Transverse colon (tissue), 4 donors: ENCODE measurements at regions not wholly inside any gene's neighbourhood (a gene's known extent, or its start where the extent isn't known, plus 50 kb on each side); places are given as distances from the start of the nearest gene placed in this dataset.

Experiments used
- DNase-seq: peaks from one replicate; pipeline ENCODE4 v3.0.0-alpha.2; 2019
- H3K27ac ChIP-seq, 4 donors: fragments of 200-600 bp; sonication (generic); 2 replicates each; pipeline ENCODE4 v1.5.1; 2016 to 2018; ENCODE audit warnings: inconsistent platforms in 4 of 4
- H3K27me3 ChIP-seq: fragments of 200-600 bp; sonication (generic); 2 replicates; pipeline ENCODE4 v1.5.1; 2017; ENCODE audit warnings: inconsistent platforms
- H3K36me3 ChIP-seq, 4 donors: fragments of 200-600 bp; sonication (generic); 2 replicates each; pipeline ENCODE4 v1.5.1; 2017 to 2019; ENCODE audit warnings: inconsistent platforms in 4 of 4
- H3K4me1 ChIP-seq, 4 donors: fragments of 200-600 bp; sonication (generic); 2 replicates each; pipeline ENCODE4 v1.5.1; 2017 to 2020; ENCODE audit warnings: inconsistent platforms in 4 of 4
- H3K4me3 ChIP-seq, 4 donors: fragments of 200-600 bp; sonication (generic); 1 replicate in 1 of 4; 2 replicates in 3 of 4; pipeline versions ENCODE4 v1.5.1 to v1.6.1; 2017 to 2019; ENCODE audit warnings: inconsistent platforms in 4 of 4
- H3K9me3 ChIP-seq, 2 donors: fragments of 200-600 bp; sonication (generic); 2 replicates each; pipeline ENCODE4 v1.5.1; 2017 to 2019; ENCODE audit warnings: inconsistent platforms in 2 of 2
- CTCF ChIP-seq, 5 experiments: fragments of 200-600 bp in 3 of 5; fragments of 450-650 bp in 2 of 5; sonication (generic) in 3 of 5; IDR thresholded peaks; 1 replicate in 2 of 5; 2 replicates in 3 of 5; pipeline ENCODE4 v1.5.1; 2016 to 2017; ENCODE audit warnings: antibody characterized with exemption in 5 of 5, inconsistent platforms in 3 of 5, mild to moderate bottlenecking in 2 of 5, moderate library complexity in 1 of 5
- EP300 ChIP-seq: sonication (generic); formaldehyde crosslinking; IDR thresholded peaks from one replicate; pipeline ENCODE4 v1.6.1; 2017; ENCODE audit warnings: antibody characterized with exemption, low read depth
- POLR2A ChIP-seq: fragments of 450-650 bp; IDR thresholded peaks from one replicate; pipeline ENCODE4 v1.6.1; 2016; ENCODE audit warnings: antibody characterized with exemption, mild to moderate bottlenecking, moderate library complexity
- POLR2AphosphoS5 ChIP-seq, 3 donors: sonication (generic); formaldehyde crosslinking; IDR thresholded peaks; one replicate each; pipeline ENCODE4 v1.6.1; 2016; ENCODE audit warnings: antibody characterized with exemption in 3 of 3
- WGBS, 2 donors: methylation state at CpG; one replicate each; pipeline ENCODE4 v1.1.5; 2018; ENCODE audit warnings: low coverage in 1 of 2; 5-methylcytosine and 5-hydroxymethylcytosine counted together
- in situ Hi-C, 4 donors: fragments of 200-750 bp; cut with MboI; loops; one replicate each; pipeline versions ENCODE4 v1.15.0 to v1.15.1; 2017; ENCODE audit warnings: low sequenced_read_pairs in 3 of 4, low pct_ligation_motif_present in 1 of 4, low pct_unique_long_range_greater_than_20kb in 1 of 4
- intact Hi-C: fragments of 100-400 bp; cut with DNase I; formaldehyde crosslinking; loops from one replicate; pipeline ENCODE4 v1.15.1; 2023; ENCODE audit warnings: low total_unique reads

- in situ Hi-C loops, result no loop called here
- intact Hi-C loops, result no loop called here
- TF ChIP-seq CTCF (IDR thresholded peaks at IDR 0.05) (no peak), POLR2A (no peak), EP300 (no peak), POLR2AphosphoS5 (IDR thresholded peaks at IDR 0.05) (no peak)
Observed at GRCh38 chr3:104554425-104554824, 812.3 kb upstream of the ALCAM start.

GRCh38 chr3:104555728-104556127, 811.0 kb upstream of the ALCAM start:
- Histone ChIP-seq H3K27me3 (no peaks in the 10 kb centered on the region), H3K4me1 (no peaks in the 10 kb centered on the region), H3K9me3 (no peaks in the 10 kb centered on the region), H3K36me3 (no peaks in the 10 kb centered on the region), H3K4me3 (no peak overlapping the region), H3K27ac (no peak overlapping the region)
- in situ Hi-C loops, result no loop called here
- WGBS, 2 donors, result 38 to 64% methylated on average over 1 of the region's 1 CpG
- TF ChIP-seq CTCF (IDR thresholded peaks at IDR 0.05), result no peak
- no peak for TF ChIP-seq POLR2A
- TF ChIP-seq EP300, result no peak
- TF ChIP-seq POLR2AphosphoS5 (IDR thresholded peaks at IDR 0.05), result no peak
- DNase-seq, result no peak
- intact Hi-C loops, result no loop called here

More at GRCh38 chr3:104554425-104554824, 812.3 kb upstream of the ALCAM start:
- no peaks in the 10 kb centered on the region for H3K36me3 ChIP-seq
- H3K4me1 ChIP-seq, result no peaks in the 10 kb centered on the region
- H3K27me3 ChIP-seq, result no peaks in the 10 kb centered on the region
- H3K9me3 ChIP-seq, result no peaks in the 10 kb centered on the region
- no peak overlapping the region for H3K4me3 ChIP-seq
- no peak overlapping the region for H3K27ac ChIP-seq
- no peak for DNase-seq
- 81 to 85% methylated on average over 4 of the region's 4 CpGs for WGBS, 2 donors

- intact Hi-C loops, result no loop called here
- WGBS, 2 donors, result 49 to 76% methylated on average over 3 to 4 of the region's 4 CpGs
- H3K9me3 ChIP-seq, result no peaks in the 10 kb centered on the region
- H3K36me3 ChIP-seq, result no peaks in the 10 kb centered on the region
- H3K4me1 ChIP-seq, result no peaks in the 10 kb centered on the region
- DNase-seq, result no peak
- H3K27ac ChIP-seq, result no peak overlapping the region
- H3K27me3 ChIP-seq, result no peaks in the 10 kb centered on the region
- no peak overlapping the region for H3K4me3 ChIP-seq
- no peak for TF ChIP-seq EP300
- TF ChIP-seq CTCF (IDR thresholded peaks at IDR 0.05), result no peak
- TF ChIP-seq POLR2AphosphoS5 (IDR thresholded peaks at IDR 0.05), result no peak
- no peak for TF ChIP-seq POLR2A
- in situ Hi-C loops, result no loop called here
Observed at GRCh38 chr3:104556372-104557078, 810.2 kb upstream of the ALCAM start.

GRCh38 chr3:104561324-104561723, 805.4 kb upstream of the ALCAM start:
- Histone ChIP-seq H3K9me3 (no peaks in the 10 kb centered on the region), H3K4me1 (no peaks in the 10 kb centered on the region), H3K4me3 (no peak overlapping the region), H3K27me3 (no peaks in the 10 kb centered on the region), H3K27ac (no peak overlapping the region), H3K36me3 (no peaks in the 10 kb centered on the region)
- no peak for DNase-seq
- TF ChIP-seq EP300, result no peak
- TF ChIP-seq POLR2A, result no peak
- no peak for TF ChIP-seq CTCF (IDR thresholded peaks at IDR 0.05)
- no peak for TF ChIP-seq POLR2AphosphoS5 (IDR thresholded peaks at IDR 0.05)
- WGBS, 2 donors, result 60 to 84% methylated on average over 1 of the region's 1 CpG
- intact Hi-C loops, result no loop called here
- in situ Hi-C loops, result no loop called here
